ENCODE measurements at regions not wholly inside any gene's neighbourhood (a gene's known extent, or its start where the extent isn't known, plus 50 kb on each side); places are given as distances from the start of the nearest gene placed in this dataset.
"Not testable (repeated sequence)": the region's sequence is repeated elsewhere in the genome, so short reads cannot be mapped to it uniquely, and the experiment has no call there.

GRCh38 chr2:67900826-67901225 is 162.0 kb downstream of the C1D start:
- no peak for DNase-seq (ENCODE audit: low read depth in 2 of 2)

DNA sequence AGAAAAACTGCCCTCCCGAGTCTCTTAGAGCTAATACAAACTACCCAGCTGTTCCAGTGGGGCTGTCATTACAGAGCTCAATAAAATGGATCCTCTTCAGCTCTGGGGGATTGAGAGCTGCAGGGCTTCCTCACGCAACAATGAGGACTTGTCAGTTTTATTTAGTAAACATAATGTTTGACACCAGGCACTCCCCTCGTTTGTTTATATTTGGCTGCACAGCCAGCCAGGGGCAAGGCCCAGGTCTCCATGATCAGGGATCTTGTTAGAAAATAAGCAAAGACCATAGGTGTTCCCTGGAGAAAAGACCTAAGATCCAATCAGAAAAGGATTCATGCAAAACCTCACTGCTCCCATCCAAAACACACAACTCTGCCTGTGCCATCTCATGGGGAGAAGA is 158.2 kb downstream of the C1D start:
- DNase-seq (ENCODE audit: low read depth in 2 of 2): no peak

DNA sequence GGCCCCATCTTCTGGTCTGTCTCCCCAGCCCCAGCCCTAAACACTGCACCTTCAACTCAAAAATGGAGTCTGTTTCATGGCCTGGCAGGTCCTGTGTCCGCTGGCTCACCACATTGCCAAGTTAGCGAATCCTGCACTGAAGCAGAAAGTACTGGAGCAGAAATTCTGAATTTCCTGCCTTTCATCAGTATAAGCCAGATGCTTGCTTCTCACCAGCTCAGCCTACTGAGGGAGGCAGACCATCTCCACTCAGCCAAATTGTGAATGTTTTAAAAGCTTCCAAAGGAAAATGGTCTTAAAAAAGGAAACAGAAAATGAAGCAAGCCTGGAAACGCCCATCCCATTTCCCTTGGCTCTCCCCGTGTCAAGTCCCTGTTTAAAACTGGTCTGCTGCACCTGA is 157.8 kb downstream of the C1D start:
- no peak for DNase-seq (ENCODE audit: low read depth in 2 of 2)

- DNase-seq (ENCODE audit: low read depth in 2 of 2): not testable (repeated sequence)
Measured at GRCh38 chr2:67906547-67906946, 156.3 kb downstream of the C1D start.

GRCh38 chr2:67917332-67918054 is 145.3 kb downstream of the C1D start:
- DNase-seq (ENCODE audit: low read depth in 2 of 2): peak; percentile 74 to 90

- DNase-seq (ENCODE audit: low read depth in 2 of 2): no peak
Measured at GRCh38 chr2:67918471-67918870, 144.3 kb downstream of the C1D start.

GRCh38 chr2:67919490-67919889 is 143.3 kb downstream of the C1D start:
- no peak for DNase-seq (ENCODE audit: low read depth in 2 of 2)

- no peak for DNase-seq (ENCODE audit: low read depth in 2 of 2)
Measured at GRCh38 chr2:67922080-67922785, 140.6 kb downstream of the C1D start.

- peak in 1 of 2 donors; percentile 43 for DNase-seq (ENCODE audit: low read depth in 2 of 2)
Measured at GRCh38 chr2:67923696-67924095, 139.1 kb downstream of the C1D start.

GRCh38 chr2:67927501-67927900 is 135.3 kb downstream of the C1D start:
- DNase-seq (ENCODE audit: low read depth in 2 of 2): no peak

GRCh38 chr2:67930156-67930555 is 132.6 kb downstream of the C1D start:
- no peak for DNase-seq (ENCODE audit: low read depth in 2 of 2)

GRCh38 chr2:67936969-67937368 is 125.8 kb downstream of the C1D start:
- no peak for DNase-seq (ENCODE audit: low read depth in 2 of 2)

DNA sequence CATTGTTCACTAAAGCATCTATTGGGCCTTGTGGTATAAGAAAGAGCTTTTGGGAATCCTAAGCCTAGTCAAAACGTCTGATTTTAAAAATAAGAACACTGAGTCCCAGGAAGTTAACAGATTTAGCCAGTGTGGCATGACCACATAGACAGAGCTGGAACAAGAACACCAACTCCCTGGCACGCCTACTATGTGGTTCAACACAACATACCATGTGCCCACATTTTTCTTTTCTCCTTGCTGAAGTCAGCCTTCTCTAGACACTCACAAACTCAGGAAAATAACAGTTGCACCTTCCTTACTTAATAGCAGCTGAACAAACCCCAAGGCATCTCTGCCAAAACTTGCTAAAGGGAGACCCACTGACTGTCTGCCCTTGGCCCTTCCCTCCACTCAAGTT is 124.8 kb downstream of the C1D start:
- no peak for DNase-seq (ENCODE audit: low read depth in 2 of 2)

DNA sequence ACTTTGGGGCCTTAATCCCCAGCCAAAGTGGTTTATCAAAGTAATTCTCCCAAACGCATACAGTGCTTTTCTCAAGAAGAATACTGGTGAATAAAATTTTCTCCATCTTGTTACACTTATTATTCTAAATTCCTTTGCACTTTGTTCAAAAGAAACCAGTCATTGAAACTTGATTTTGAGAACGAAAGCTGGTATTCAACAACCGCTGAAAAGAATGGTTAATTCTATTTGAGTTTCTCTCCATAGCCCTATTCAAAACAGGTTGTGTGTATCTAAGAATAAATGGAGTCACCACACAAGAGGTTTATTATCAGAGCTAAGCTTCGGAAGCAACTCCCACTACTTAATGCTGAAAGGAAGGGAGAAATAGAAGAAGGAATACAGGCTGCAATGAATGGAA is 117.7 kb downstream of the C1D start:
- DNase-seq (ENCODE audit: low read depth in 2 of 2): no peak

GRCh38 chr2:67945940-67946339 is 116.9 kb downstream of the C1D start:
- DNase-seq (ENCODE audit: low read depth in 2 of 2): peak; percentile 57 to 58

- DNase-seq (ENCODE audit: low read depth in 2 of 2): no peak
Measured at GRCh38 chr2:67948057-67948456, 114.7 kb downstream of the C1D start.

GRCh38 chr2:67948506-67948905 is 114.3 kb downstream of the C1D start:
- DNase-seq (ENCODE audit: low read depth in 2 of 2): no peak

- DNase-seq (ENCODE audit: low read depth in 2 of 2): no peak
Measured at GRCh38 chr2:67950018-67950417, 112.8 kb downstream of the C1D start.

GRCh38 chr2:67950919-67951318 is 111.9 kb downstream of the C1D start:
- peak in 1 of 2 donors; percentile 28 for DNase-seq (ENCODE audit: low read depth in 2 of 2)

DNA sequence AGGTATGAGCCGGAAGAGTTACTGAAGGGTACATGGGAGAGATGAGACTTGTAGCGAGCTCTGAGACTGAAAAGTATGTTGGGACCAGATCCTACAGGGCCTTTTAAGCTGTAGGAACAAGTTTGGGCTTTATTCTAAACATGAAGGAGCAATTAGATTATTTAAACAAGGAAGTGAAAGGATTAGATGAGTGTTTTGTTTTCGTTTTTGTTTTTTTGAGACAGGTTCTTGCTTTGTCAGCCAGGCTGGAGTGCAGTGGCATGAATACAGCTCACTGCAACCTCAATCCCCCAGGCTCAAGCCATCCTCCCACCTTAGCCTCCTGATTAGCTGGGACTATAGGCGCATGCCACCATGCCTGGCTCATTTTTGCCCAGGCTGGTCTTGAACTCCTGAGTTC is 110.7 kb downstream of the C1D start:
- DNase-seq (ENCODE audit: low read depth in 2 of 2): no peak

DNA sequence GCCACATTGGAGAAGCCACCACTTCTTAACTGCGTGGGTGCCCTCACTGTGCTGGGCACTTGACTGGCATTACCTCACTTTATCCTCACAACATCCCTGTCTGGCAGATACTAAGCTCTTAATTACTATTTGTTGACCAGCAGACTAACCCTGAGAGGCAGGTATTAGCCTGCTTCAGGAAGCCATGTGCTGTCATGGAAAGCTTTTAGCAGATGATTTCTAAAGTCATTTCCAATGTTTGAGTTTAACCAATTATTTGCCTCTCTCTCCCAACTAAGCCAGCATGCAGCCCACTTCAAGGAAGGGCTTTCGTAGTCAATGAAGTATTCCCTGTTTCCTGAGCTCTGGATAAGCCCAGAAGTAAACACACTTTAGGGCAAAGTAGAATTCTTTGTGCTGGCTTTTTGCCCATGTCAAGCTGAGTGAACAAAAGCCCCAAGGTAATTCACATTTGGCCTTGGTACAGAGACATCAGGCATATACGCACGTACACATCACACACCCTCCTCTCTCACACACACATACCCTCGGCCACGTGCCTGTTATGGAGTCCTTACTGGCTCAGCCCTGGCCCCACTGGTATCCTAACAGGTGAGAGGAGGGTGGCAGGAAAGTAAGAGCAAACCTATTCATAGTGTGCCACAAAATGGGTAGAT is 108.6 kb downstream of the C1D start:
- DNase-seq (ENCODE audit: low read depth in 2 of 2): peak; percentile 71 to 74

DNA sequence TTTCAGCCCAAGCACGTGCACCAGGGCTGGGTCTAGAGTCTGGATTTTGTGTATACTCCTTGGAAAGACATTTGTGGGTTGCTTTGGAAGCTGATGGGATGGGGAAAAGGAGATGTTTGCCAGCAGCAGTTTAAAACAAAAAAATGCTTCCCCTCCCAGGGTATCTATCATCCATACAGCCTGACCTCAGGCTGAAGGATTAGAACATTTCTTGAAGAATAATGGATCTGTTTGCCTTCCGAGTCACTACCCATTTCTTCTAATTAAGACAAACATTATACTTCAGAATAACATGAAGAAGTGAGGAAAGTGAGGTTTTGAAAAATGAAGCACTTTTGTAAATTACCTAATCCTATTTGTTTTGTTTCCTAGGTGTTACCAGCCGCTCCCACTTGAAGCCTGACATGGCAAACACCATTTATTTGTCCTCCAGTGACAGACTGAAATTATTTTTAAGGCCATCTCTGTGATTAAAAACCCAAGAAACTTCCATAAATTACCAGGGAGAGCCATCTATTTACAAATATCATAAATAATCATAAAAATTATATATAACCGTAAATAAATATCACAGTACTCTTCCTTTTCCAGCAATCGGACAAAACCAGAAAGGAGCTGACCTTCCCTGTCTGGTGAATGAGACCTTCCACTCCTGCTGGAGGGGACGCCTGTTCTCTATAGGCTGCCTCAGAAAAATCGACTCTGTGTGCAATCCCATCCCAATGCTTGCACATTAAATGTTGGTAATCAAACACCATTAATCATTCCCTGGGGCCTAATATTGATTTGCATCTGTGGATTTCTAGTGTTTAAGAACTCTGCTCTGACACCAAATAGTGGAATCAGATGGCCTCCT is 106.8 kb downstream of the C1D start:
- no peak for DNase-seq (ENCODE audit: low read depth in 2 of 2)
